Liver (tissue), 3 donors: ENCODE measurements at regions not wholly inside any gene's neighbourhood (a gene's known extent, or its start where the extent isn't known, plus 50 kb on each side); places are given as distances from the start of the nearest gene placed in this dataset.

Experiments
- ATF3 ChIP-seq: IDR thresholded peaks from 2 replicates; pipeline ENCODE4 v1.6.1; 2016; ENCODE audit warnings: antibody characterized with exemption
- FOXA1 ChIP-seq: IDR thresholded peaks from 2 replicates; pipeline ENCODE4 v1.6.1; 2016; ENCODE audit warnings: antibody characterized with exemption
- GABPA ChIP-seq, 2 donors: IDR thresholded peaks in 1 of 2; conservative IDR thresholded peaks in 1 of 2; 2 replicates each; pipeline ENCODE4 v1.6.1; 2016; ENCODE audit warnings: antibody characterized with exemption in 2 of 2, mild to moderate bottlenecking in 1 of 2, moderate library complexity in 1 of 2
- HNF4G ChIP-seq: IDR thresholded peaks from 2 replicates; pipeline ENCODE4 v1.6.1; 2016; ENCODE audit warnings: antibody characterized with exemption
- JUND ChIP-seq, 2 donors: IDR thresholded peaks; 2 replicates each; pipeline ENCODE4 v1.6.1; 2016; ENCODE audit warnings: antibody characterized with exemption in 2 of 2
- MAX ChIP-seq: IDR thresholded peaks from 2 replicates; pipeline ENCODE4 v1.6.1; 2016; ENCODE audit warnings: antibody characterized with exemption
- RAD21 ChIP-seq, 2 donors: IDR thresholded peaks; 2 replicates each; pipeline ENCODE4 v1.6.1; 2016; ENCODE audit warnings: antibody characterized with exemption in 2 of 2, mild to moderate bottlenecking in 2 of 2
- RXRA ChIP-seq, 2 donors: IDR thresholded peaks; 2 replicates each; pipeline ENCODE4 v1.6.1; 2017 to 2018; ENCODE audit warnings: antibody characterized with exemption in 2 of 2, mild to moderate bottlenecking in 1 of 2
- SP1 ChIP-seq: IDR thresholded peaks from 2 replicates; pipeline ENCODE4 v1.6.1; 2018; ENCODE audit warnings: antibody characterized with exemption, mild to moderate bottlenecking
- TAF1 ChIP-seq: conservative IDR thresholded peaks from 2 replicates; pipeline ENCODE4 v1.6.1; 2016; ENCODE audit warnings: antibody characterized with exemption, mild to moderate bottlenecking
- YY1 ChIP-seq: IDR thresholded peaks from 2 replicates; pipeline ENCODE4 v1.6.1; 2016; ENCODE audit warnings: antibody characterized with exemption, mild to moderate bottlenecking
- ZBTB33 ChIP-seq: IDR thresholded peaks from 2 replicates; pipeline ENCODE4 v1.6.1; 2016; ENCODE audit warnings: antibody characterized with exemption
- TF ChIP-seq, protein P1 (sequence below): fragments of 150-350 bp; IDR thresholded peaks from 2 replicates; pipeline ENCODE4 v1.5.1; 2017; ENCODE audit warnings: improper control_type of control experiment, low read depth, low read length; ENCODE audit not compliant: missing input control
- TF ChIP-seq, protein P2 (sequence below): IDR thresholded peaks from 2 replicates; pipeline ENCODE4 v1.6.1; 2016; ENCODE audit warnings: antibody characterized with exemption, mild to moderate bottlenecking
- donor health status: healthy.
- donor health status: healthy.

DNA sequence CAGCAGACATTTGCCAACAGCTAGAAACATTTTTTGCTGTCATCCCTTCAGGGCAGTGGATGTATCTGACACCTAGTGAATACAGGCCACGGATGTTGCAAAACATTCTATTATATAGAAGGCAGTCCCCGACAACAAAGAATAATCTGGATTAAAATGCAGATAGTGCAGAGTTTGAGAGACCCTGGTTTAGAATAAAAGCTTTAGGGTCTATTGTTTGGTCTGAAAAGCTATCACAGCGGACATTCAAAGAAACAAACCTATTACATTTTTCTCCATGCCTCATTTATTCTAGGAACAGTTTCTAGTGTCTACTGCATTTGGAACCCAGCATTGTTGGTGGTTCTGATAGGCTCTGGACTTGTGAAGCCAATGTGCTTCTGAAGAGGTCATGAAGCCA lies 316.3 kb downstream of the TGFB2 start:
- TF ChIP-seq, protein P1, sequence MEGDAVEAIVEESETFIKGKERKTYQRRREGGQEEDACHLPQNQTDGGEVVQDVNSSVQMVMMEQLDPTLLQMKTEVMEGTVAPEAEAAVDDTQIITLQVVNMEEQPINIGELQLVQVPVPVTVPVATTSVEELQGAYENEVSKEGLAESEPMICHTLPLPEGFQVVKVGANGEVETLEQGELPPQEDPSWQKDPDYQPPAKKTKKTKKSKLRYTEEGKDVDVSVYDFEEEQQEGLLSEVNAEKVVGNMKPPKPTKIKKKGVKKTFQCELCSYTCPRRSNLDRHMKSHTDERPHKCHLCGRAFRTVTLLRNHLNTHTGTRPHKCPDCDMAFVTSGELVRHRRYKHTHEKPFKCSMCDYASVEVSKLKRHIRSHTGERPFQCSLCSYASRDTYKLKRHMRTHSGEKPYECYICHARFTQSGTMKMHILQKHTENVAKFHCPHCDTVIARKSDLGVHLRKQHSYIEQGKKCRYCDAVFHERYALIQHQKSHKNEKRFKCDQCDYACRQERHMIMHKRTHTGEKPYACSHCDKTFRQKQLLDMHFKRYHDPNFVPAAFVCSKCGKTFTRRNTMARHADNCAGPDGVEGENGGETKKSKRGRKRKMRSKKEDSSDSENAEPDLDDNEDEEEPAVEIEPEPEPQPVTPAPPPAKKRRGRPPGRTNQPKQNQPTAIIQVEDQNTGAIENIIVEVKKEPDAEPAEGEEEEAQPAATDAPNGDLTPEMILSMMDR: no peak
- TF ChIP-seq ATF3 (no peak), ZBTB33 (no peak), MAX (no peak), SP1 (no peak), JUND (IDR thresholded peaks at IDR 0.05) (no peak), GABPA (IDR thresholded peaks at IDR 0.05 in 1 of 2, conservative IDR thresholded peaks at IDR 0.05 in 1 of 2) (no peak), TAF1 (no peak), RAD21 (IDR thresholded peaks at IDR 0.05) (no peak), HNF4G (no peak), YY1 (no peak), RXRA (IDR thresholded peaks at IDR 0.05) (no peak), FOXA1 (no peak)
- TF ChIP-seq, protein P2, sequence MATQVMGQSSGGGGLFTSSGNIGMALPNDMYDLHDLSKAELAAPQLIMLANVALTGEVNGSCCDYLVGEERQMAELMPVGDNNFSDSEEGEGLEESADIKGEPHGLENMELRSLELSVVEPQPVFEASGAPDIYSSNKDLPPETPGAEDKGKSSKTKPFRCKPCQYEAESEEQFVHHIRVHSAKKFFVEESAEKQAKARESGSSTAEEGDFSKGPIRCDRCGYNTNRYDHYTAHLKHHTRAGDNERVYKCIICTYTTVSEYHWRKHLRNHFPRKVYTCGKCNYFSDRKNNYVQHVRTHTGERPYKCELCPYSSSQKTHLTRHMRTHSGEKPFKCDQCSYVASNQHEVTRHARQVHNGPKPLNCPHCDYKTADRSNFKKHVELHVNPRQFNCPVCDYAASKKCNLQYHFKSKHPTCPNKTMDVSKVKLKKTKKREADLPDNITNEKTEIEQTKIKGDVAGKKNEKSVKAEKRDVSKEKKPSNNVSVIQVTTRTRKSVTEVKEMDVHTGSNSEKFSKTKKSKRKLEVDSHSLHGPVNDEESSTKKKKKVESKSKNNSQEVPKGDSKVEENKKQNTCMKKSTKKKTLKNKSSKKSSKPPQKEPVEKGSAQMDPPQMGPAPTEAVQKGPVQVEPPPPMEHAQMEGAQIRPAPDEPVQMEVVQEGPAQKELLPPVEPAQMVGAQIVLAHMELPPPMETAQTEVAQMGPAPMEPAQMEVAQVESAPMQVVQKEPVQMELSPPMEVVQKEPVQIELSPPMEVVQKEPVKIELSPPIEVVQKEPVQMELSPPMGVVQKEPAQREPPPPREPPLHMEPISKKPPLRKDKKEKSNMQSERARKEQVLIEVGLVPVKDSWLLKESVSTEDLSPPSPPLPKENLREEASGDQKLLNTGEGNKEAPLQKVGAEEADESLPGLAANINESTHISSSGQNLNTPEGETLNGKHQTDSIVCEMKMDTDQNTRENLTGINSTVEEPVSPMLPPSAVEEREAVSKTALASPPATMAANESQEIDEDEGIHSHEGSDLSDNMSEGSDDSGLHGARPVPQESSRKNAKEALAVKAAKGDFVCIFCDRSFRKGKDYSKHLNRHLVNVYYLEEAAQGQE: no peak
